ENCODE measurements at regions not wholly inside any gene's neighbourhood (a gene's known extent, or its start where the extent isn't known, plus 50 kb on each side); places are given as distances from the start of the nearest gene placed in this dataset.

DNA sequence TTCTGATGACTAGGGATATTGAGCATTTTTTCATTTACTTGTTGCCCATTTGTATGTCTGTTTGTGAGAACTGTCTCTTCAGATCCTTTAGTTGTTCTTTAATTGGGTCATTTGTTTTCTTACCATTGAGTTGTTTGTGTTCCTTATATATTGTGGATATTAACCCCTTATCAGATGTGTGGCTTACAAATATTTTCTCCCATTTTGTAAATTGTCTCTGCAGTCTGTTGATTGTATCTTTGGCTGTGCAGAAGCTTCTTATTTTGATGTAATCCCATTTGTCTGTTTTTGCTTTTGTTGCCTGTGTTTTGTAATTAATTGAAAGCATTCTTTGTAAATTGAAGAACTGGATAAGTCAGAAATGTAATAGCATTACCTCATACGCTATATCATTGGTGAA is 459.1 kb upstream of the FOXG1 start:
- TF ChIP-seq TAF1 (IDR thresholded peaks at IDR 0.05; ENCODE audit: low read depth) (no peak), MXI1 (conservative IDR thresholded peaks at IDR 0.05; ENCODE audit: poor library complexity, severe bottlenecking) (no peak)
- TF ChIP-seq, protein P1, sequence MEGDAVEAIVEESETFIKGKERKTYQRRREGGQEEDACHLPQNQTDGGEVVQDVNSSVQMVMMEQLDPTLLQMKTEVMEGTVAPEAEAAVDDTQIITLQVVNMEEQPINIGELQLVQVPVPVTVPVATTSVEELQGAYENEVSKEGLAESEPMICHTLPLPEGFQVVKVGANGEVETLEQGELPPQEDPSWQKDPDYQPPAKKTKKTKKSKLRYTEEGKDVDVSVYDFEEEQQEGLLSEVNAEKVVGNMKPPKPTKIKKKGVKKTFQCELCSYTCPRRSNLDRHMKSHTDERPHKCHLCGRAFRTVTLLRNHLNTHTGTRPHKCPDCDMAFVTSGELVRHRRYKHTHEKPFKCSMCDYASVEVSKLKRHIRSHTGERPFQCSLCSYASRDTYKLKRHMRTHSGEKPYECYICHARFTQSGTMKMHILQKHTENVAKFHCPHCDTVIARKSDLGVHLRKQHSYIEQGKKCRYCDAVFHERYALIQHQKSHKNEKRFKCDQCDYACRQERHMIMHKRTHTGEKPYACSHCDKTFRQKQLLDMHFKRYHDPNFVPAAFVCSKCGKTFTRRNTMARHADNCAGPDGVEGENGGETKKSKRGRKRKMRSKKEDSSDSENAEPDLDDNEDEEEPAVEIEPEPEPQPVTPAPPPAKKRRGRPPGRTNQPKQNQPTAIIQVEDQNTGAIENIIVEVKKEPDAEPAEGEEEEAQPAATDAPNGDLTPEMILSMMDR (IDR thresholded peaks at IDR 0.05; ENCODE audit: poor library complexity, severe bottlenecking), result no peak
